OCI-LY7 (cell line): ENCODE measurements at regions not wholly inside any gene's neighbourhood (a gene's known extent, or its start where the extent isn't known, plus 50 kb on each side); places are given as distances from the start of the nearest gene placed in this dataset.

Experiments used
- BruUV-seq: library from RNA; stranded (reverse); fragments of 400-500 nt; replicated peaks from 2 replicates; lab custom pipeline; 2021; lab: Mats Ljungman, UMichigan
- CTCF ChIA-PET: fragments of 300-600 bp; sonication (Branson Sonifier 250); formaldehyde crosslinking; loops from one replicate; lab custom pipeline; 2022; ENCODE audit warnings: antibody characterized with exemption; ENCODE audit not compliant: unreplicated experiment; lab: Charles Lee
- POLR2A ChIA-PET: fragments of 300-600 bp; sonication (Branson Sonifier 250); formaldehyde crosslinking; loops from one replicate; lab custom pipeline; 2022; ENCODE audit warnings: antibody characterized with exemption; lab: Charles Lee
- DNase-seq: peaks from one replicate; pipeline ENCODE4 v3.0.0-alpha.2; 2015; ENCODE audit warnings: low spot score
- H2AFZ ChIP-seq: fragments of 200-600 bp; sonication (generic), shearing (Covaris generic); 2 replicates; pipeline ENCODE4 v1.6.1; 2014; ENCODE audit warnings: mild to moderate bottlenecking, antibody characterized with exemption, low read length, moderate library complexity
- H3K27ac ChIP-seq: fragments of 200-600 bp; sonication (generic); 2 replicates; pipeline ENCODE4 v1.5.1; 2014; ENCODE audit warnings: mixed run types, low read depth, mild to moderate bottlenecking, moderate library complexity, low read length, inconsistent platforms; ENCODE audit not compliant: poor library complexity, severe bottlenecking
- H3K36me3 ChIP-seq: fragments of 200-600 bp; sonication (generic); 2 replicates; pipeline ENCODE4 v1.6.1; 2014; ENCODE audit warnings: mild to moderate bottlenecking, antibody characterized with exemption, low read length, moderate library complexity, mixed read lengths; ENCODE audit not compliant: insufficient read depth
- H3K4me1 ChIP-seq: fragments of 200-600 bp; sonication (generic); 2 replicates; pipeline ENCODE4 v1.5.1; 2014; ENCODE audit warnings: mild to moderate bottlenecking, low read length; ENCODE audit not compliant: insufficient read depth, poor library complexity, severe bottlenecking
- H3K4me2 ChIP-seq: fragments of 200-600 bp; sonication (generic); 2 replicates; pipeline ENCODE4 v1.6.1; 2014; ENCODE audit warnings: mild to moderate bottlenecking, low read length
- H3K4me3 ChIP-seq: fragments of 200-600 bp; sonication (generic); 2 replicates; pipeline ENCODE4 v1.5.1; 2014; ENCODE audit warnings: mild to moderate bottlenecking, low read depth, low read length; ENCODE audit not compliant: poor library complexity, severe bottlenecking
- H3K79me2 ChIP-seq: fragments of 200-600 bp; sonication (generic); 2 replicates; pipeline ENCODE4 v1.6.1; 2016; ENCODE audit warnings: low read depth, mild to moderate bottlenecking, low read length, moderate library complexity, mixed read lengths; ENCODE audit not compliant: insufficient read depth
- H3K9me2 ChIP-seq: fragments of 200-600 bp; sonication (generic); 2 replicates; pipeline ENCODE4 v1.6.1; 2016; ENCODE audit warnings: mild to moderate bottlenecking, low read length, mixed read lengths; ENCODE audit not compliant: insufficient read depth
- H3K9me3 ChIP-seq: fragments of 200-600 bp; sonication (generic); 2 replicates; pipeline ENCODE4 v1.6.1; 2014; ENCODE audit warnings: mild to moderate bottlenecking, mixed run types, low read length, mixed read lengths
- H4K20me1 ChIP-seq: fragments of 200-600 bp; sonication (generic); 2 replicates; pipeline ENCODE4 v1.6.1; 2014; ENCODE audit warnings: mild to moderate bottlenecking, antibody characterized with exemption, low read length, moderate library complexity, mixed read lengths; ENCODE audit not compliant: insufficient read depth
- EZH2phosphoT487 ChIP-seq: fragments of 200-600 bp; sonication (generic); IDR thresholded peaks from 2 replicates; pipeline ENCODE4 v1.6.1; 2018; ENCODE audit warnings: low read depth, borderline replicate concordance, mild to moderate bottlenecking, mixed run types, antibody characterized with exemption, low read length, moderate library complexity, mixed read lengths
- intact Hi-C: fragments of 100-400 bp; cut with micrococcal nuclease; formaldehyde crosslinking; loops from one replicate; pipeline ENCODE4 v1.10.0; 2022; ENCODE audit not compliant: unreplicated experiment
- TF ChIP-seq, protein P1 (sequence below): fragments of 200-600 bp; sonication (generic); conservative IDR thresholded peaks from 2 replicates; pipeline ENCODE4 v1.5.1; 2014; ENCODE audit warnings: mild to moderate bottlenecking, antibody characterized with exemption, low read length, moderate library complexity, mixed read lengths

DNA sequence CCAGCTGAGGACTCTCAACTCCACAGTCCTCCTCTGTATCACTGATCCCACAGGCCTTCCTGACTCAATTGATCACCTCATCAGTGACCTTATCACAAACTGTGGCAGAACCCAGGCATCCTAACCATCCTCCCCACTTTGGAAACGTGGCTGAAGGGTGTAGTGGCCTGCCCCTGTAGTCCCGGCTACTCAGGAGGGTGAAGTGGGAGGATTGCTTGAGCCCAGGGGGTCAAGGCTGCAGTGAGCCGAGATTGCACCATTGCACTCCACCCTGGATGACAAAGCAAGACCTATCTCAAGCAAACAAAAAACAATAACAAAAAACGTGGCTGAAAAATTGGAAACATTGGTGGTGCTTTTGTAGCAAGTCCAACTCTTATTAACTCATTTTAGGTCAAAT, 203.4 kb upstream of the ZNF217 start:
- DNase-seq, result no peak
- H3K9me3 ChIP-seq, result no peaks in the 10 kb centered on the region
- no peak overlapping the region for H3K4me2 ChIP-seq
- ChIA-PET CTCF (no interaction called here), POLR2A (interaction anchor here (0.7 kb wide), 1 partner anchor 85 kb away, joined by 3 read pairs; no protein-coding TSS in a partner anchor)
- H3K79me2 ChIP-seq, result no peaks in the 10 kb centered on the region
- H3K9me2 ChIP-seq, result no peaks in the 10 kb centered on the region
- no peaks in the 10 kb centered on the region for H3K36me3 ChIP-seq
- no TSS peak for BruUV-seq
- no peak overlapping the region for H2AFZ ChIP-seq
- intact Hi-C loops, result no loop called here
- no peaks in the 10 kb centered on the region for H4K20me1 ChIP-seq
- TF ChIP-seq, protein P1, sequence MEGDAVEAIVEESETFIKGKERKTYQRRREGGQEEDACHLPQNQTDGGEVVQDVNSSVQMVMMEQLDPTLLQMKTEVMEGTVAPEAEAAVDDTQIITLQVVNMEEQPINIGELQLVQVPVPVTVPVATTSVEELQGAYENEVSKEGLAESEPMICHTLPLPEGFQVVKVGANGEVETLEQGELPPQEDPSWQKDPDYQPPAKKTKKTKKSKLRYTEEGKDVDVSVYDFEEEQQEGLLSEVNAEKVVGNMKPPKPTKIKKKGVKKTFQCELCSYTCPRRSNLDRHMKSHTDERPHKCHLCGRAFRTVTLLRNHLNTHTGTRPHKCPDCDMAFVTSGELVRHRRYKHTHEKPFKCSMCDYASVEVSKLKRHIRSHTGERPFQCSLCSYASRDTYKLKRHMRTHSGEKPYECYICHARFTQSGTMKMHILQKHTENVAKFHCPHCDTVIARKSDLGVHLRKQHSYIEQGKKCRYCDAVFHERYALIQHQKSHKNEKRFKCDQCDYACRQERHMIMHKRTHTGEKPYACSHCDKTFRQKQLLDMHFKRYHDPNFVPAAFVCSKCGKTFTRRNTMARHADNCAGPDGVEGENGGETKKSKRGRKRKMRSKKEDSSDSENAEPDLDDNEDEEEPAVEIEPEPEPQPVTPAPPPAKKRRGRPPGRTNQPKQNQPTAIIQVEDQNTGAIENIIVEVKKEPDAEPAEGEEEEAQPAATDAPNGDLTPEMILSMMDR, result no peak
- no peak for TF ChIP-seq EZH2phosphoT487
- H3K4me1 ChIP-seq, result no peaks in the 10 kb centered on the region
- no peak overlapping the region for H3K27ac ChIP-seq
- no peak overlapping the region for H3K4me3 ChIP-seq

DNA sequence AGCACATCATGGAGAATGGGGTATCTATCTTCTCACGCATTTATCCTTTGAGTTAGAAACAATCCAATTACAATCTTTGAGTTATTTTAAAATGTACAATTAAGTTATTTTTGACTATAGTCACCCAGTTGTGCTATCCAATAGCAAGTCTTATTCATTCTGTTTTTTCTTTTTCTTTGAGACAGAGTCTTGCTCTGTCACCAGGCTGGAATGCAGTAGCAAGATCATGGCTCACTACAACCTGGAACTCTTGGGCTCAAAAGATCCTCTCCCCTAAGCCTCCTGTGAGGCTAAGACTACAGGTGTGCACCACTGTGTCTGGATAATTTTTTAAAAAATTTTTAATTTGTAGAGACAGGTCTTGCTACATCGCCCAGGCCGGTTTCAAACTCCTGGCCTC, 201.5 kb upstream of the ZNF217 start:
- H3K79me2 ChIP-seq, result no peaks in the 10 kb centered on the region
- CTCF ChIA-PET, result no interaction called here
- no peak overlapping the region for H3K4me2 ChIP-seq
- no peaks in the 10 kb centered on the region for H3K4me1 ChIP-seq
- TF ChIP-seq, protein P1, result no peak
- no peak for TF ChIP-seq EZH2phosphoT487
- no TSS peak for BruUV-seq
- no peaks in the 10 kb centered on the region for H3K36me3 ChIP-seq
- H4K20me1 ChIP-seq, result no peaks in the 10 kb centered on the region
- POLR2A ChIA-PET, result no interaction called here
- no peak overlapping the region for H3K27ac ChIP-seq
- H2AFZ ChIP-seq, result no peak overlapping the region
- intact Hi-C loops, result no loop called here
- no peak overlapping the region for H3K4me3 ChIP-seq
- H3K9me3 ChIP-seq, result no peaks in the 10 kb centered on the region
- H3K9me2 ChIP-seq, result no peaks in the 10 kb centered on the region
- no peak for DNase-seq

DNA sequence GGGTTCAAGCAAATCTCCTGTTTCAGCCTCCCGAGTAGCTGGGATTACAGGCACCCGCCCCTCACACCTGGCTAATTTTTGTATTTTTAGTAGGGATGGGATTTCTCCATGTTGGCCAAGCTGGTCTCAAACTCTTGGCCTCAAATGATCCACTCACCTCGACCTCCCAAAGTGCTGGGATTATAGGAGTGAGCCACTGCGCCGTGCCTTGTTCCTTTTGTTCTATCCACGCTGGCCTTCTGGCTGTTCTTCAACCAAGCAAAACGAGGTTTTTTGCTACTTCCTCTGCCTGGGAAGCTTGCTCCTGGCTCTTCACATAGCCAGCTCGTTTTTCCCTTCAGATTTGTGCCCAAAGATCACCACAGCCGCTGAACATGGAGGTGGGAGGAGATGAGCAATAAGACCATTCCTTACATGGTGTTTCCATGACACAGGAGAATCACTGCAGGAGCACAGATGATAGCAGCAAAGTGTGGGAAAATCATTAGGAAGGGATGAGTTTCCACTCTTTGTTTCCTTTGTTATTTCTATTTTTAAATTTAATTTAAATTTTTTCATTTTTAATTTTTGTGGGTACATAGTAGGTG, 201.0 kb upstream of the ZNF217 start:
- no peaks in the 10 kb centered on the region for H3K36me3 ChIP-seq
- H3K4me2 ChIP-seq, result no peak overlapping the region
- no peak overlapping the region for H2AFZ ChIP-seq
- ChIA-PET POLR2A (no interaction called here), CTCF (no interaction called here)
- H4K20me1 ChIP-seq, result no peaks in the 10 kb centered on the region
- H3K4me1 ChIP-seq, result no peaks in the 10 kb centered on the region
- H3K79me2 ChIP-seq, result no peaks in the 10 kb centered on the region
- H3K27ac ChIP-seq, result no peak overlapping the region
- no peak for DNase-seq
- intact Hi-C loops, result no loop called here
- no peaks in the 10 kb centered on the region for H3K9me3 ChIP-seq
- TF ChIP-seq EZH2phosphoT487, result no peak
- TF ChIP-seq, protein P1, result no peak
- H3K4me3 ChIP-seq, result no peak overlapping the region
- no TSS peak for BruUV-seq
- no peaks in the 10 kb centered on the region for H3K9me2 ChIP-seq
